C4-2B (cell line): ENCODE measurements at regions not wholly inside any gene's neighbourhood (a gene's known extent, or its start where the extent isn't known, plus 50 kb on each side); places are given as distances from the start of the nearest gene placed in this dataset.

Source experiments
- H3K27ac ChIP-seq: fragments of 450-650 bp; 2 replicates; pipeline ENCODE4 v1.5.1; 2017
- ZFX ChIP-seq: fragments of 450-650 bp; IDR thresholded peaks from 2 replicates; pipeline ENCODE4 v1.6.1; 2017
- TF ChIP-seq, protein P1 (sequence below): fragments of 450-650 bp; conservative IDR thresholded peaks from 2 replicates; pipeline ENCODE4 v1.5.1; 2017; ENCODE audit warnings: mild to moderate bottlenecking

DNA sequence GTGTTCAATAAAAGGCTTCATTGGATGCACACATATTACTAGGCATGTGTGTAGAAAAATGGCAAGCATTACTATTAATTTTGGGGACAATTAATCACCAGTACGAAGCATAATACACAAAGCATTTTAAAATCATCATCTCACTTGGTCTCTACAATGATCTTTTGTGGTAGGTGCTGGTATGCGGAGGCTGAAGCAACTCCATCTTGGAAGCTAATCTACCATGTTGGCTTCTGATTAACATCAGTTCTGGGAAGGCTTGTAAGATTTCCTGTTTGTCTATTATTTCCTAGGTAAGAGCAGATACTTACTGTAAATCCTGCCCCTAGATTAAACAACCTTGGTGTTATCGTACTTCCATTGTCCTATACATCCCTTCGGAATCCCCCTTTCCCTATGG lies 121.7 kb upstream of the RUNX1 start:
- TF ChIP-seq ZFX = no peak
- TF ChIP-seq, protein P1, sequence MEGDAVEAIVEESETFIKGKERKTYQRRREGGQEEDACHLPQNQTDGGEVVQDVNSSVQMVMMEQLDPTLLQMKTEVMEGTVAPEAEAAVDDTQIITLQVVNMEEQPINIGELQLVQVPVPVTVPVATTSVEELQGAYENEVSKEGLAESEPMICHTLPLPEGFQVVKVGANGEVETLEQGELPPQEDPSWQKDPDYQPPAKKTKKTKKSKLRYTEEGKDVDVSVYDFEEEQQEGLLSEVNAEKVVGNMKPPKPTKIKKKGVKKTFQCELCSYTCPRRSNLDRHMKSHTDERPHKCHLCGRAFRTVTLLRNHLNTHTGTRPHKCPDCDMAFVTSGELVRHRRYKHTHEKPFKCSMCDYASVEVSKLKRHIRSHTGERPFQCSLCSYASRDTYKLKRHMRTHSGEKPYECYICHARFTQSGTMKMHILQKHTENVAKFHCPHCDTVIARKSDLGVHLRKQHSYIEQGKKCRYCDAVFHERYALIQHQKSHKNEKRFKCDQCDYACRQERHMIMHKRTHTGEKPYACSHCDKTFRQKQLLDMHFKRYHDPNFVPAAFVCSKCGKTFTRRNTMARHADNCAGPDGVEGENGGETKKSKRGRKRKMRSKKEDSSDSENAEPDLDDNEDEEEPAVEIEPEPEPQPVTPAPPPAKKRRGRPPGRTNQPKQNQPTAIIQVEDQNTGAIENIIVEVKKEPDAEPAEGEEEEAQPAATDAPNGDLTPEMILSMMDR = no peak
- no peak overlapping the region for H3K27ac ChIP-seq

DNA sequence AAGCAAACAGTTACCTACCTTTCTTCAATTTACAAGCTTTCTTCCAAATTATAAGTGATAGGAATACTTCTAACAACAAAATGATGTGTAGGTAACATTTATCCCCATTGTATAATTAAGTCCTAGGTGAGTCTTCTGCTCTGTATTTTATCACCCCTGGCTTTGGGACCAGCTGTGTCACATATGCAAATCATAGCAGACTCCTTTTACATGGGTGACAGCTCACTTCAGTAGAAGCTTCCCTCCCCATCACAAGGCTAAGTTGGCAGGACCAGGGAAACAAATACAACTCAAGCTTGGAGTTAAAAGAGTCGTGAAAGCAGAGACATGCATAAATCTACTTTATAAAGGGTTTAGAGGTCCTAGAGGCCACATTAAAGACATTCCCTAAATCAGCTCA lies 121.1 kb upstream of the RUNX1 start:
- no peak overlapping the region for H3K27ac ChIP-seq
- TF ChIP-seq ZFX = no peak
- TF ChIP-seq, protein P1 = no peak

DNA sequence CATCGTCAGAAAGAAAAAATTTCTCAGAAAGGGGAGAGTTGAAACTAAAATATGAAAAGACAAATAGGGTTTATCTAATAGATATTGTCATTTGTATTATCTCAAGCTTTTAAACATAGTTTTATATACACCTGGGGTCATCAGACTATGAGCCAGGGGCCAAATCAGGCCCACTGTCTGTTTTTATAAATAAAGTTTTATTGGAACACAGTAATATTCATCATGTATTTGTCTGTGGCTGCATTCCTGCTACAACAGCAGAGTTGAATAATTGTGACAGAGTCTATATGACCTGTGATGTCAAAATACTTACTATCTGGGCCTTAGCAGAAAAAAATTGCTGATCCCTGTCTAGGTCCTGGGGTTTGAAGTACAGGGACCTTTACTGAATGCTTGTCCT lies 120.5 kb upstream of the RUNX1 start:
- no peak overlapping the region for H3K27ac ChIP-seq
- TF ChIP-seq ZFX = no peak
- TF ChIP-seq, protein P1 = no peak

DNA sequence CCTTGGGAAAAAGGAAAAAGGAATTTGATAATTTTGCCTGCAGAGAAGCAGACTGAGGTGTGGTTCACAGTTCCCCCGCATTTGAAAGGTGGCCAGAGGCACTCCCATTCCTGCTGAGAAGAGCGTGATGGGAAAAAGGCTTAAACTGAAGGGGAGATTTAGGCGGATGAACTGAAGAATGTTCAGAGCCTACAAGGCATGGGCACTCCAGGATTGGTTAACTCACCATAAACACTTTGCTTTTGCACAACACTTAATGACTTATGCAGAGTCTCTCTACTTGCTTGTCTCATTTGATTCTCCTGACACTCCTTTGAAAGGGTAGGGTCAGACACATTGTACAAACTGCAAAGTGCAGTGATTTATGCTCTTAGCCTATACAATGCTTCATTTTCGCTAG lies 119.6 kb upstream of the RUNX1 start:
- H3K27ac ChIP-seq = no peak overlapping the region
- TF ChIP-seq ZFX = no peak
- TF ChIP-seq, protein P1 = no peak

DNA sequence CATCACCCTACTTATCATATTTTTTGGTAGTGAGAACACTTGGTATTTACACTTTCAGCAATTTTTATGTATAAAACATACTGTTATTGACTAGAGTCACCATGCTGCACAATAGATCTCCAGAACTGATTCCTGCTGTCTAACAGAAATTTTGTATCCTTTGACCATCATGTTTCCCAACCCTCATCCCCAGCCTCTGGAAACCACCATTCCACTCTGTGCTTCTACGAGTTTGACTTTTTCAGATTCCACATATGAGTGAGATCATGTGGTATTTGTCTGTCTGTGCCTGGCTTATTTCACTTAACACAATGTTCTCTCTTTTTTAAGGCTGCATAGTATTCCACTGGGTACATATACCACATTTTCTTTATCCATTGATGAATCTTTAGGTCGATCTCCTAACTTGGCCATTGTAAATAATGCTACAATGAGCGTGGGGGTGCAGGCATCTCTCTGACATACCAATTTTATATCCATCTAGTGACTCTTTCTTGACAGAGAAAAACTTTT lies 115.9 kb upstream of the RUNX1 start:
- TF ChIP-seq, protein P1 = no peak
- TF ChIP-seq ZFX = no peak
- no peak overlapping the region for H3K27ac ChIP-seq

DNA sequence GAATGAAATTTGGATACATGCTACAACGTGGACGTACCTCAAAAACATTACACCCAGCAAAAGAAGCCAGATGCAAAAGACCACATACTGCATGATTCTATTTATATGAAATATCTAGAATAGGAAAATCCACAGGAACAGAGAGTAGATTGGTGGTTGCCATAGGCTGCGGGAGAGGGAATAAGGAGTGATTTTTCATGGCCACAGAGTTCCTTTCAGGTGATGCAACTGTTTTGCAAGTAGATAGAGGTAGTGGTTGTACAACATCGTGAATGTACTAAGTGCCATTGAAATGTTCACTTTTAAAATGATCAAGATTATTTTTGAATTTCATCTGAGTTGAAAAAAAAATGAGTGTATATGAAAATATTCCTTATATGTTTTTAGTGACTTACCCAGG lies 115.3 kb upstream of the RUNX1 start:
- TF ChIP-seq, protein P1 = no peak
- no peak for TF ChIP-seq ZFX

DNA sequence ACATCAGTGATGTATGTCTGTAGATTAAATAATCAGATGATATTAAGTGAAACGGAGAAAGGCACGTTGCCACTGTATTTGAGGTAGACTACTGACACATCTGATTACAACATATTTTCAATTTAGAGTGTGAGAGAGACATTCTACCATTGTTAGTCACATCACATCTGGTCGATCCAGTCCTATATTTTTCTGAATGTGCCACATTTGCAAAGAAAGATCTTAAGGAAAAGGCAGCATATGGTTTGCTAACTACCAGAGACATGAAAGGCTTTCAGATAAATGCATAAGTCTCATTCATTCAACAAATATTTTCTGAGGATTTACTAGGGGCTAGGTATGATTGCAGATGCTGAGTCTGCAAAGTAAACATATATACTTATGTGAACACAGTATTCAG lies 114.3 kb upstream of the RUNX1 start:
- TF ChIP-seq ZFX = no peak
- TF ChIP-seq, protein P1 = no peak

More for the DNA sequence above, 115.3 kb upstream of the RUNX1 start:
- H3K27ac ChIP-seq = no peak overlapping the region

More for the DNA sequence above, 114.3 kb upstream of the RUNX1 start:
- no peak overlapping the region for H3K27ac ChIP-seq
